ENCODE measurements at regions not wholly inside any gene's neighbourhood (a gene's known extent, or its start where the extent isn't known, plus 50 kb on each side); places are given as distances from the start of the nearest gene placed in this dataset.
"Not testable (repeated sequence)": the region's sequence is repeated elsewhere in the genome, so short reads cannot be mapped to it uniquely, and the experiment has no call there.

DNA sequence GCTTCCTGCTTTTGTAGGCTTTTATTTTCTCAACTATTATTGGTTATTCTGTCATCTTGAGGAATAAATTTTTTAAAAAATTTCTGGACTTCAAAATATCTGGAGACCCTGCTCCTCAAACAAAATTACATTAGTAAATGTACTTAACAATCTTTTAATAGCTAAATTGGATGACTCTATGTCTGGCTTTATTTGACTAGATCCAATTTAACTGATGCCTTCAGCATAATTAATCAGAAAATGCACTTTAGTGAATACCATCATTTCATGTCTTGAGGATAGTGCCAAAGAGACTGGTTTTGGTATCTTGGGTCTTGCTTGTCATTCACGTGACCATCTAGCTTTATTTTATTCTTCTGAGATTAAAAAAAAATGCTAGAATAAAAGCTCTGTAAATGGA, 1301.2 kb downstream of the JRKL start:
- H3K27me3 ChIP-seq (ENCODE audit: insufficient read depth, low read length), result no peaks in the 10 kb centered on the region
- TF ChIP-seq CTCF (IDR thresholded peaks at IDR 0.05; ENCODE audit: low read length) (no peak), EZH2 (IDR thresholded peaks at IDR 0.05; ENCODE audit: borderline replicate concordance, low read length) (no peak)
- no peaks in the 10 kb centered on the region for H3F3A ChIP-seq (ENCODE audit: insufficient read depth, low read length)
- H3K9me3 ChIP-seq (ENCODE audit: low read length), result no peaks in the 10 kb centered on the region
- H3K4me3 ChIP-seq (ENCODE audit: low read depth, low read length, poor library complexity, severe bottlenecking), result no peak overlapping the region
- no peaks in the 10 kb centered on the region for H3K79me2 ChIP-seq (ENCODE audit: insufficient read depth, low read length)
- H3K36me3 ChIP-seq (ENCODE audit: insufficient read depth, low read length), result no peaks in the 10 kb centered on the region
- no peaks in the 10 kb centered on the region for H4K20me1 ChIP-seq (ENCODE audit: insufficient read depth, low read length)
- no peaks in the 10 kb centered on the region for H3K4me1 ChIP-seq (ENCODE audit: insufficient read depth, low read length, severe bottlenecking)
- no peaks in the 10 kb centered on the region for H3K9me2 ChIP-seq (ENCODE audit: low read depth, low read length)
- H2AFZ ChIP-seq (ENCODE audit: low read length), result no peak overlapping the region
- H3K27ac ChIP-seq (ENCODE audit: low read depth, low read length, poor library complexity, severe bottlenecking), result no peak overlapping the region
- no peak overlapping the region for H3K4me2 ChIP-seq (ENCODE audit: low read length)
- H3K9ac ChIP-seq (ENCODE audit: low read length), result no peak overlapping the region

- Histone ChIP-seq H4K20me1 (ENCODE audit: insufficient read depth, low read length) (no peaks in the 10 kb centered on the region), H3K9me2 (ENCODE audit: low read depth, low read length) (no peaks in the 10 kb centered on the region), H3K27me3 (ENCODE audit: insufficient read depth, low read length) (no peaks in the 10 kb centered on the region), H2AFZ (ENCODE audit: low read length) (no peak overlapping the region), H3K79me2 (ENCODE audit: insufficient read depth, low read length) (no peaks in the 10 kb centered on the region), H3K4me2 (ENCODE audit: low read length) (no peak overlapping the region), H3K4me3 (ENCODE audit: low read depth, low read length, poor library complexity, severe bottlenecking) (no peak overlapping the region), H3K36me3 (ENCODE audit: insufficient read depth, low read length) (no peaks in the 10 kb centered on the region), H3F3A (ENCODE audit: insufficient read depth, low read length) (no peaks in the 10 kb centered on the region), H3K9ac (ENCODE audit: low read length) (no peak overlapping the region), H3K9me3 (ENCODE audit: low read length) (no peaks in the 10 kb centered on the region), H3K27ac (ENCODE audit: low read depth, low read length, poor library complexity, severe bottlenecking) (no peak overlapping the region), H3K4me1 (ENCODE audit: insufficient read depth, low read length, severe bottlenecking) (no peaks in the 10 kb centered on the region)
- TF ChIP-seq EZH2 (IDR thresholded peaks at IDR 0.05; ENCODE audit: borderline replicate concordance, low read length) (no peak), CTCF (IDR thresholded peaks at IDR 0.05; ENCODE audit: low read length) (no peak)
Measured at GRCh38 chr11:97702951-97703350, 1313.1 kb downstream of the JRKL start.

GRCh38 chr11:97703851-97704250, 1314.0 kb downstream of the JRKL start:
- H3K9me2 ChIP-seq (ENCODE audit: low read depth, low read length), result no peaks in the 10 kb centered on the region
- H2AFZ ChIP-seq (ENCODE audit: low read length), result no peak overlapping the region
- no peaks in the 10 kb centered on the region for H3K9me3 ChIP-seq (ENCODE audit: low read length)
- no peak overlapping the region for H3K4me2 ChIP-seq (ENCODE audit: low read length)
- no peaks in the 10 kb centered on the region for H3K79me2 ChIP-seq (ENCODE audit: insufficient read depth, low read length)
- no peaks in the 10 kb centered on the region for H3K4me1 ChIP-seq (ENCODE audit: insufficient read depth, low read length, severe bottlenecking)
- no peaks in the 10 kb centered on the region for H3K27me3 ChIP-seq (ENCODE audit: insufficient read depth, low read length)
- H3K9ac ChIP-seq (ENCODE audit: low read length), result no peak overlapping the region
- H3K4me3 ChIP-seq (ENCODE audit: low read depth, low read length, poor library complexity, severe bottlenecking), result no peak overlapping the region
- no peak overlapping the region for H3K27ac ChIP-seq (ENCODE audit: low read depth, low read length, poor library complexity, severe bottlenecking)
- H4K20me1 ChIP-seq (ENCODE audit: insufficient read depth, low read length), result no peaks in the 10 kb centered on the region
- TF ChIP-seq CTCF (IDR thresholded peaks at IDR 0.05; ENCODE audit: low read length), result no peak
- no peak for TF ChIP-seq EZH2 (IDR thresholded peaks at IDR 0.05; ENCODE audit: borderline replicate concordance, low read length)
- no peaks in the 10 kb centered on the region for H3F3A ChIP-seq (ENCODE audit: insufficient read depth, low read length)
- H3K36me3 ChIP-seq (ENCODE audit: insufficient read depth, low read length), result no peaks in the 10 kb centered on the region

- not testable (repeated sequence) for H3K27ac ChIP-seq (ENCODE audit: low read depth, low read length, poor library complexity, severe bottlenecking); H3K4me3 ChIP-seq (ENCODE audit: low read depth, low read length, poor library complexity, severe bottlenecking); H3K79me2 ChIP-seq (ENCODE audit: insufficient read depth, low read length); H3K27me3 ChIP-seq (ENCODE audit: insufficient read depth, low read length); H3K4me1 ChIP-seq (ENCODE audit: insufficient read depth, low read length, severe bottlenecking); H3K4me2 ChIP-seq (ENCODE audit: low read length); H3K9ac ChIP-seq (ENCODE audit: low read length); H3K9me3 ChIP-seq (ENCODE audit: low read length); H4K20me1 ChIP-seq (ENCODE audit: insufficient read depth, low read length); H3K36me3 ChIP-seq (ENCODE audit: insufficient read depth, low read length); H2AFZ ChIP-seq (ENCODE audit: low read length); H3K9me2 ChIP-seq (ENCODE audit: low read depth, low read length); H3F3A ChIP-seq (ENCODE audit: insufficient read depth, low read length)
Measured at GRCh38 chr11:97705441-97705840, 1315.3 kb upstream of the CNTN5 start.
